Gastrocnemius medialis (tissue), 4 donors: ENCODE measurements at regions not wholly inside any gene's neighbourhood (a gene's known extent, or its start where the extent isn't known, plus 50 kb on each side); places are given as distances from the start of the nearest gene placed in this dataset.

Experiments
- POLR2A ChIP-seq, 2 donors: fragments of 450-650 bp; IDR thresholded peaks; one replicate each; pipeline ENCODE4 v1.6.1; 2017; ENCODE audit warnings: antibody characterized with exemption in 2 of 2, mild to moderate bottlenecking in 2 of 2, moderate library complexity in 2 of 2
- TF ChIP-seq, protein P1 (sequence below), 5 experiments: fragments of 450-650 bp in 3 of 5; fragments of 200-600 bp in 2 of 5; sonication (generic) in 2 of 5; IDR thresholded peaks in 4 of 5; conservative IDR thresholded peaks in 1 of 5; 1 replicate in 4 of 5; 2 replicates in 1 of 5; pipeline ENCODE4 v1.5.1; 2016 to 2019; ENCODE audit warnings: antibody characterized with exemption in 5 of 5, mild to moderate bottlenecking in 3 of 5, moderate library complexity in 3 of 5

DNA sequence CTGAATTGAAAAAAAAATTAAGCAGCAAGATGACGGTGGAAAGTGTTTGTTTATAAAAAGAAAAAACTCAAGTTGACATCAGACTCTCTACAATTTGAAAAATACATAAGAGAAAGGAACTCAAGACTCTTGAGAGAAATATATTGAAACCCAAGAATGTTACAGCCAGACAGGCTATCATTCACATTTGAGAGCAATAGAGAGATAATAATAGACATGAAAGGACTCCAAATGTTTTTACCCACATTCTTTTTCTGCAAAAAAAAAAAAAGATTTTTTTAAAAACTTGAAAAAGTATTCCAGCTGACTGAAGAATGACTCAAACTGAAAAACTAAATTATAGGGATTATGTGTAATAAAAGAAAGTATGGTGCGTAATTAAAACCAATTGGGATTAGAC is 532.4 kb downstream of the INHBA start:
- TF ChIP-seq, protein P1, sequence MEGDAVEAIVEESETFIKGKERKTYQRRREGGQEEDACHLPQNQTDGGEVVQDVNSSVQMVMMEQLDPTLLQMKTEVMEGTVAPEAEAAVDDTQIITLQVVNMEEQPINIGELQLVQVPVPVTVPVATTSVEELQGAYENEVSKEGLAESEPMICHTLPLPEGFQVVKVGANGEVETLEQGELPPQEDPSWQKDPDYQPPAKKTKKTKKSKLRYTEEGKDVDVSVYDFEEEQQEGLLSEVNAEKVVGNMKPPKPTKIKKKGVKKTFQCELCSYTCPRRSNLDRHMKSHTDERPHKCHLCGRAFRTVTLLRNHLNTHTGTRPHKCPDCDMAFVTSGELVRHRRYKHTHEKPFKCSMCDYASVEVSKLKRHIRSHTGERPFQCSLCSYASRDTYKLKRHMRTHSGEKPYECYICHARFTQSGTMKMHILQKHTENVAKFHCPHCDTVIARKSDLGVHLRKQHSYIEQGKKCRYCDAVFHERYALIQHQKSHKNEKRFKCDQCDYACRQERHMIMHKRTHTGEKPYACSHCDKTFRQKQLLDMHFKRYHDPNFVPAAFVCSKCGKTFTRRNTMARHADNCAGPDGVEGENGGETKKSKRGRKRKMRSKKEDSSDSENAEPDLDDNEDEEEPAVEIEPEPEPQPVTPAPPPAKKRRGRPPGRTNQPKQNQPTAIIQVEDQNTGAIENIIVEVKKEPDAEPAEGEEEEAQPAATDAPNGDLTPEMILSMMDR (IDR thresholded peaks at IDR 0.05 in 4 of 5, conservative IDR thresholded peaks at IDR 0.05 in 1 of 5) = no peak
- TF ChIP-seq POLR2A (IDR thresholded peaks at IDR 0.05) = no peak
